OCI-LY1 (cell line): ENCODE measurements at regions not wholly inside any gene's neighbourhood (a gene's known extent, or its start where the extent isn't known, plus 50 kb on each side); places are given as distances from the start of the nearest gene placed in this dataset.
"Not testable (repeated sequence)": the region's sequence is repeated elsewhere in the genome, so short reads cannot be mapped to it uniquely, and the experiment has no call there.

Experiments used
- EZH2 ChIP-seq: fragments of 200-600 bp; sonication (generic), shearing (Covaris generic); IDR thresholded peaks from 2 replicates; pipeline ENCODE4 v1.8.0; 2017; ENCODE audit warnings: borderline replicate concordance, mixed run types, mild to moderate bottlenecking, antibody characterized with exemption, low read length, moderate library complexity, mixed read lengths
- TF ChIP-seq, protein P1 (sequence below): fragments of 200-600 bp; sonication (generic), shearing (Covaris generic); IDR thresholded peaks from 2 replicates; pipeline ENCODE4 v1.5.1; 2017; ENCODE audit warnings: mild to moderate bottlenecking, antibody characterized with exemption, low read length, moderate library complexity, mixed read lengths

DNA sequence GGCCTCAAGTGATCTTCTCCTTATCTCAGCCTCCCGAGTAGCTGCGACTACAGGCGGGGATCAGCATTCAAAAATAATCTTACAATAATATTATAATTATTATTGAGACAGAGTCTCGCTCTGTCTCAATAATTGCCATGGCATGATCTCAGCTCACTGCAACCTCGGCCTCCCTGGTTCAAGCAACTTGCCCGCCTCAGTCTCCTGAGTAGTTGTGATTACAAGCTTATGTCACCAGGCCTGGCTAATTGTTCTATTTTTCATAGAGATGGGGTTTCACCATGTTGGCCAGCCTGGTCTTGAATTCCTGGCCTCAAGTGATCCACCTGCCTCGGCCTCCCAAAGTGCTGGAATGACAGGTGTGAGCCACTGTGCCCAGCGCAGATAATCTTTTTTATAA is 1944.8 kb upstream of the DEFB115 start:
- not testable (repeated sequence) for TF ChIP-seq EZH2
- TF ChIP-seq, protein P1, sequence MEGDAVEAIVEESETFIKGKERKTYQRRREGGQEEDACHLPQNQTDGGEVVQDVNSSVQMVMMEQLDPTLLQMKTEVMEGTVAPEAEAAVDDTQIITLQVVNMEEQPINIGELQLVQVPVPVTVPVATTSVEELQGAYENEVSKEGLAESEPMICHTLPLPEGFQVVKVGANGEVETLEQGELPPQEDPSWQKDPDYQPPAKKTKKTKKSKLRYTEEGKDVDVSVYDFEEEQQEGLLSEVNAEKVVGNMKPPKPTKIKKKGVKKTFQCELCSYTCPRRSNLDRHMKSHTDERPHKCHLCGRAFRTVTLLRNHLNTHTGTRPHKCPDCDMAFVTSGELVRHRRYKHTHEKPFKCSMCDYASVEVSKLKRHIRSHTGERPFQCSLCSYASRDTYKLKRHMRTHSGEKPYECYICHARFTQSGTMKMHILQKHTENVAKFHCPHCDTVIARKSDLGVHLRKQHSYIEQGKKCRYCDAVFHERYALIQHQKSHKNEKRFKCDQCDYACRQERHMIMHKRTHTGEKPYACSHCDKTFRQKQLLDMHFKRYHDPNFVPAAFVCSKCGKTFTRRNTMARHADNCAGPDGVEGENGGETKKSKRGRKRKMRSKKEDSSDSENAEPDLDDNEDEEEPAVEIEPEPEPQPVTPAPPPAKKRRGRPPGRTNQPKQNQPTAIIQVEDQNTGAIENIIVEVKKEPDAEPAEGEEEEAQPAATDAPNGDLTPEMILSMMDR = not testable (repeated sequence)
